ENCODE measurements at regions not wholly inside any gene's neighbourhood (a gene's known extent, or its start where the extent isn't known, plus 50 kb on each side); places are given as distances from the start of the nearest gene placed in this dataset.

GRCh38 chr2:121087117-121087516 lies 197.9 kb downstream of the TFCP2L1 start:
- DNase-seq = no peak

GRCh38 chr2:121088251-121089165 lies 196.5 kb downstream of the TFCP2L1 start:
- no peak for DNase-seq

- no peak for DNase-seq
Measured at GRCh38 chr2:121089166-121089510, 195.9 kb downstream of the TFCP2L1 start.

- no peak for DNase-seq
Measured at GRCh38 chr2:121090088-121090715, 194.8 kb downstream of the TFCP2L1 start.

GRCh38 chr2:121092095-121092494 lies 192.9 kb downstream of the TFCP2L1 start:
- DNase-seq = no peak

GRCh38 chr2:121093692-121094091 lies 191.3 kb downstream of the TFCP2L1 start:
- DNase-seq = no peak

GRCh38 chr2:121094101-121094500 lies 190.9 kb downstream of the TFCP2L1 start:
- DNase-seq = no peak

GRCh38 chr2:121094845-121095244 lies 190.2 kb downstream of the TFCP2L1 start:
- no peak for DNase-seq

- no peak for DNase-seq
Measured at GRCh38 chr2:121095257-121096080, 189.5 kb downstream of the TFCP2L1 start.

GRCh38 chr2:121096611-121097010 lies 188.4 kb downstream of the TFCP2L1 start:
- no peak for DNase-seq

GRCh38 chr2:121098556-121098955 lies 186.4 kb downstream of the TFCP2L1 start:
- DNase-seq = no peak

GRCh38 chr2:121099329-121100290 lies 185.4 kb downstream of the TFCP2L1 start:
- no peak for DNase-seq

GRCh38 chr2:121101093-121101715 lies 183.8 kb downstream of the TFCP2L1 start:
- no peak for DNase-seq

GRCh38 chr2:121102941-121103340 lies 182.1 kb downstream of the TFCP2L1 start:
- no peak for DNase-seq

GRCh38 chr2:121103960-121104359 lies 181.0 kb downstream of the TFCP2L1 start:
- no peak for DNase-seq

- DNase-seq = no peak
Measured at GRCh38 chr2:121104721-121105141, 180.3 kb downstream of the TFCP2L1 start.

- DNase-seq = no peak
Measured at GRCh38 chr2:121110924-121111323, 174.1 kb downstream of the TFCP2L1 start.

- no peak for DNase-seq
Measured at GRCh38 chr2:121118951-121119350, 166.1 kb downstream of the TFCP2L1 start.

- no peak for DNase-seq
Measured at GRCh38 chr2:121120411-121120810, 164.6 kb downstream of the TFCP2L1 start.

- no peak for DNase-seq
Measured at GRCh38 chr2:121120991-121121390, 164.0 kb downstream of the TFCP2L1 start.

GRCh38 chr2:121121661-121122060 lies 163.3 kb downstream of the TFCP2L1 start:
- DNase-seq = no peak

GRCh38 chr2:121123268-121123667 lies 161.7 kb downstream of the TFCP2L1 start:
- DNase-seq = no peak
